HG03139 (cell line): ENCODE measurements at regions not wholly inside any gene's neighbourhood (a gene's known extent, or its start where the extent isn't known, plus 50 kb on each side); places are given as distances from the start of the nearest gene placed in this dataset.
"Not testable (repeated sequence)": the region's sequence is repeated elsewhere in the genome, so short reads cannot be mapped to it uniquely, and the experiment has no call there.

ENCODE experiments used
- ATAC-seq: cut with Tn5 transposase; IDR thresholded peaks from one replicate; pipeline ENCODE4 v1.9.1; 2021; ENCODE audit not compliant: unreplicated experiment

- ATAC-seq: no peak
These were observed 79.6 kb upstream of the LAPTM4A start for GRCh38 chr2:20130821-20131645.

GRCh38 chr2:20130160-20130560, 78.7 kb upstream of the LAPTM4A start:
- ATAC-seq: no peak

- ATAC-seq: no peak
These were observed 78.1 kb upstream of the LAPTM4A start for GRCh38 chr2:20129331-20130159.

- ATAC-seq: no peak
These were observed 77.3 kb upstream of the LAPTM4A start for GRCh38 chr2:20128506-20129330.

- no peak for ATAC-seq
These were observed 75.0 kb upstream of the LAPTM4A start for GRCh38 chr2:20126469-20126868.

GRCh38 chr2:20126040-20126439, 74.6 kb upstream of the LAPTM4A start:
- ATAC-seq: no peak

GRCh38 chr2:20125616-20126015, 74.2 kb upstream of the LAPTM4A start:
- ATAC-seq: no peak

- no peak for ATAC-seq
These were observed 73.7 kb upstream of the LAPTM4A start for GRCh38 chr2:20125164-20125563.

- no peak for ATAC-seq
These were observed 72.6 kb upstream of the LAPTM4A start for GRCh38 chr2:20123871-20124594.

- no peak for ATAC-seq
These were observed 71.4 kb upstream of the LAPTM4A start for GRCh38 chr2:20122864-20123263.

GRCh38 chr2:20120569-20121416, 69.4 kb upstream of the LAPTM4A start:
- ATAC-seq: no peak

GRCh38 chr2:20118051-20118450, 66.6 kb upstream of the LAPTM4A start:
- ATAC-seq: no peak

GRCh38 chr2:20115902-20116301, 64.5 kb upstream of the LAPTM4A start:
- no peak for ATAC-seq

- no peak for ATAC-seq
These were observed 63.9 kb upstream of the LAPTM4A start for GRCh38 chr2:20115374-20115773.

- ATAC-seq: no peak
These were observed 62.8 kb upstream of the LAPTM4A start for GRCh38 chr2:20113986-20114938.

- ATAC-seq: no peak
These were observed 61.8 kb upstream of the LAPTM4A start for GRCh38 chr2:20113004-20113796.

- not testable (repeated sequence) for ATAC-seq
These were observed 60.9 kb upstream of the LAPTM4A start for GRCh38 chr2:20112361-20112760.
